A204.1 (cell line): ENCODE measurements at regions not wholly inside any gene's neighbourhood (a gene's known extent, or its start where the extent isn't known, plus 50 kb on each side); places are given as distances from the start of the nearest gene placed in this dataset.
A peak's percentile ranks its signal among the peaks of the same experiment; 100 is the strongest.

Source experiments
- FAIRE-seq: peaks from 2 replicates; lab custom pipeline; 2012; peaks lifted over from hg19 to GRCh38; lab: Jason Lieb, UNC

DNA sequence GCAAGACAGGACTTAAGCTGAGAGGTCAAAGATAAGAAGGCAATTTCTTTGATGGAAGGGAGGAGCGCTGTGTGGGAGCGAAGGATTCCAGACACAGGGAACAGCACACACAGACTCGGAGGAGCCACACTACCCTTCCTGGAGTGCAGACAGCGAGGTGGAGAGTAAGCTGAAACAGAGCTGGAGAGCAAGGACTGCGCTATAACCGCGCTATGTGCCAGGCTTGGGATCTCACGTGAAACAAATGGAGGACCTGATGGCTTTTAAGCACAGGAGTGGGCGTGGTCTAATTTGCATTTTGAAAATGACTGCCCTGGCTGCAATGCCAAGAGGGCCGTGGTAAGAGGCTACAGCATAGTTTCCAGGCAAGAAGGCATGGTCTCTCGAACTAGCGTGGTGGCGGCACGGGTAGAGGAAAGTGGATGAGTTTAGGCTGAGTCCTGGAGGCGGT, 113.9 kb upstream of the SORBS2 start:
- no peak for FAIRE-seq

GRCh38 chr4:185931375-185931774, 119.4 kb upstream of the SORBS2 start:
- peak; percentile 93 for FAIRE-seq

GRCh38 chr4:185931986-185932385, 120.0 kb upstream of the SORBS2 start:
- FAIRE-seq = no peak

DNA sequence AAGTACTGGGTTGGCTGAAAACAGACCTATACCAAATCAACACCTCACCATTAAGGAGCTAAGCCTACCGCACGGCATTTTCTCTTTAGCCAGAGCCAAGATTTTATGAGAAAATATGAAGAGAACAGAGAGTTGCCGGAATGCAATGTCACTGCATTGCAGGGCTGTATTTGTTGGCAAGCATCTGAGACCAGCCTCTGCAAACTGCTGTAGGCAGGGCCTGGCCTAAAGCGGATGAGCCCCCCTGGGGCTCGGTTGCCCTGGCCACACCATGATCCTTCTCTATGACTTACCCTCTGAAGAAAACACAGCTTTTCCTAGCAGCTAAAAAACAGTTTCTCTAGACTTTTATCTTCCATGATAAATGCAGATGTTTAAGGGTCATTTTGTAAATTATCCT, 120.5 kb upstream of the SORBS2 start:
- FAIRE-seq = no peak

DNA sequence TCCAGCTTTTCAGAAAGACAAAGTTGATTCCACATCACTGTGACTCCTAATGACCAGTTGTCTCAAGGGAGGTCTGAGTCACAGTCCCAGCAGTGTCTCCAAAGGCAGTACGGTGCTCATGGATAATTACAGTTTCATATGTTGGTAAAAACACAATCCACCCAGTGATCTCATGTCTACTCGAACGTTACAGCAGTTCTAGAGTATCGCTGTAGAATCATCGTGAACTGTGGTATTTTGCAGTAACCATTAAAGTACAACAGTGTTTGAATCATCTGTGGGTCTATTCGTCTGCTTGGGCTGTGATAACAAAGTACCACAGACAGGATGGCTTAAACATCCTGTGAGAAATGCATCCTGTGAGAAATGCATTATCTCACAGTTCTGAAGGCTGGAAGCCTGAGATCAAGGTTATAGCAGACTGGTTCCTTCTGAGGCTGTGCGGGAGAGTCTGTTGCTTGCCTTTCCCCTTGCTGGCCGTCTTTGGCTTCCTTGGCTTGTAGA, 121.1 kb upstream of the SORBS2 start:
- FAIRE-seq = peak; percentile 98

DNA sequence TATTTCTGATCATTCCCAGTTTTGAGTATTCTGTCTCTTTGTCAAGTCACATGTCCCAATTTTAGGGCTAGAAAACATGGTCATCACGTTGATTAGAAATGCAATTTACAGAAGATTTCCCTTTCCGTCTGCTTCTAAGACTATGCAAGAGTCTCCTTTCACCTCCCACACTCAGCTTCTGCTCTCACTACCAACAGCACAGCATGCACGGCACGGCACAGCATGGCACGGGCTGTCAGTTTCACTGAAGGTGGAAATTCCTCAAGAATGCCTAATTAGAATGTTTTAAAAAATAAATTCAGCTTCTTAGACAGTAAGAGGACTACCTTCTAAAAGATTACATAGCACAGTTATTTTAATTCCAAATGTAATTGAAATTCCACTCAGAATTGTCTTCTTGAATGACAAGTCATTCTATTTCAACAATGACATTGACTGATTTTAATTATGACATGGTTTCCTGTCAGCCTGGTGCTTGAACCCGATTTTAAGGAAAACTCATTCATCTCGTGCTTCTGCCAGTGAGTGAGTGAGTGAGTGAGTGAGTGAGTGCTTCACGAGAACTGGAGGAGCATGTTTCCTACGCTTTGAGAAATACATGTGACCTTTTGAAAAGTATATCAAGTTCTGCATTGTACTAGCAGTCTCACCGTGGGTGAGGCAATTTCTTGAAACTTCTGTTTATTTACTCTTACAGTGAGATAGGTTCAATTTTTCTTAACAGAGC, 124.8 kb upstream of the SORBS2 start:
- no peak for FAIRE-seq

- no peak for FAIRE-seq
Measured at GRCh38 chr4:185938654-185939053, 126.7 kb upstream of the SORBS2 start.

DNA sequence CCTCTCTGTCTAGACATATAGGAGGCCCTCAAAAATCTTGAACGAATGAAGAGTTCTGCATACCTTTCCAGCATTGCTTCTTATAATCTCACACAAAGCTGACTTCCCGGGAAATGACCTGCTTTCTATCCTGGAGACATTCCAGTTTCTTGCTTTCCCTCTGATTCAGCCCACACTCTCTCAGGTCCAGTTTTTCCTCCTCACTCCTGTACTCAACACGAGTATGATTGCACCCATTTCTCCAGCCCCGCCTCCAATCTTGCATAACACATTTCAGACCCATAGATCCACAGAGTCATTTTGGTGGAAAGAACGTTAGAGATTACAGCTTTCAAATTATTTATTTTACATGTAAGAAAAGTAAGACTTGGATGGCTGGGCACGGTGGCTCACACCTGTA, 127.5 kb upstream of the TLR3 start:
- FAIRE-seq = no peak

- no peak for FAIRE-seq
Measured at GRCh38 chr4:185945252-185945651, 123.7 kb upstream of the TLR3 start.

DNA sequence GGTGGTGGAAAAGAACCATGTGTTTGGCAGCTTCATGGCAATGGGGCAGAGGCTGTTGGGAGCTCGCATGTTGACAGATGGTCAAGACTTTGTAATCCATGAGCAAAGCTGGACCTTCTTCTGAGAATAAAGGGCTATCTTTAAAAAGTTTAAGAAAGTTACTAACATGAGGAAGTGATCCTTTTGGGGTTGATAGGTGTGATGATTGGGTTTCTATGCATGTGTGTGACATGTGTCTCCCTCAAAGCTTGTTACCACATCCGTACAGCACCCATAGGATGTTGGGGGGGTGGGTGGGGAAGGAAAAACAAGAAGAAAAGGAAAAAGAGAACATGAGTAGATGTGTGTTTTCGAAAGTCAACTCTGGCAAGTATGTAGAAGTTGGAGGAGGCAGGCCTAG, 123.0 kb upstream of the TLR3 start:
- FAIRE-seq = no peak

DNA sequence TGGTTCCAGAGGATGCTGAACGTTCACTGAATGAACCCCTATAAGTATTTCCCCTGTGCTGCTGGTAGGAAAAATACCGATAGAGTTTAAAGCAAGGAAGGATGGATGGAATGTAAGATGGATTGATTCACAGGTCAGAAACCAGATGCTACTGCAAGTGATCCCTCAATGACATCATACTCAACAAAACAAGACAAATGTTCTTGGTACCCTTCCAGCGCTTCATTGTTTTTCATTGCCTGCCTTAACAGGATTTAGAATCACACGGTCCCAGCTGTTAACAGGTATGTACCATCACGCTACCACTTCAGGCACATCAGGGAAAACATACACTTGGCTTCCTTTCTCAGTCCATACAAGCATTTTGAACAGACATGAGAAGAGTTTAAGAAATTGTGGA, 118.1 kb upstream of the TLR3 start:
- no peak for FAIRE-seq

DNA sequence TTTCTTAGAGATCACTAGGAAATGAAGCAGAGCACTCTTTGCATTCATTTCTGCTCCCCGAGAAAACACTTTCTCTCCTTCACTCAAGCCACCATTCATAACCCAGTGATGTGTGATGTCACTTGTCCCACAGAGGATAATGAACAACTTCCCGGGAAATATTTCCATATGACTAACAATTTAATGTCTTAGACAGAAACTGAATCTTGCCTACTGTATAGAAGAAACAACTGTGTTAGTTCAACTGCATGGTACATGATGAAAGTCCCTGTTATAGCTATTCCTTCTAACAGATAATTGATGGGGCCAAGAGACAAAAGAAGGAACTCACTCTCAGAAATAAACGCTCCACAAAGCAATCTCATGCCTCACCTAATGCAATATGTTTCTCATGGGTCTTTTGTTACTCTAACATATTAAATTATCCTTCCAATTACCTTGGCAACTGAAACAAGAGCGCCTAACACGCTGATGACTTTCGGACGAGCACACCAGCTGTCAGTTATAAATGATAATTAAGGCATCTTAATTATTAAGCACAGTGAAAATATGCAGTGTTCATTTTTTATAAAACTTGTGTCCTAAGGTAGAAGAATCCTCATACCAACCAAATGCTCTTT, 113.7 kb upstream of the TLR3 start:
- FAIRE-seq = no peak

GRCh38 chr4:185955826-185956543, 113.0 kb upstream of the TLR3 start:
- FAIRE-seq = no peak

DNA sequence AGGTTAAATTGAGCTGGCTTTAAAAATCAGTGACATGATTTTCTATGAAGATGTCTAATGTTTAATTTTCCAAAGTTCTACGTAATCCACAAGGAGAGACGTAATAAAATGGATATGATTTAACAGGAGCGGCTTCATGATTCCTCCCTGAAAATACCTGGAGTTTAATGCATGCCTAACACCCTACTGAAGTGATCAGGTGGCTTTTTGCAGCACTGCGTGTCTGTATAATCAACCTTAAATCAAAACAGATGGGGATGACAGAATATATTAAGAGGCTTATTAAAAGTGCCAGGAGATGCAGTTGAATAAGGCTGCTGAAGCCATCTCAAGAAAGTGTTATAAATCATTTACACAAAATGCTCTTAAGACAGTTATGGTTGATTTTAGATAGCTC, 112.4 kb upstream of the TLR3 start:
- FAIRE-seq = no peak

- no peak for FAIRE-seq
Measured at GRCh38 chr4:185958094-185958747, 110.7 kb upstream of the TLR3 start.

DNA sequence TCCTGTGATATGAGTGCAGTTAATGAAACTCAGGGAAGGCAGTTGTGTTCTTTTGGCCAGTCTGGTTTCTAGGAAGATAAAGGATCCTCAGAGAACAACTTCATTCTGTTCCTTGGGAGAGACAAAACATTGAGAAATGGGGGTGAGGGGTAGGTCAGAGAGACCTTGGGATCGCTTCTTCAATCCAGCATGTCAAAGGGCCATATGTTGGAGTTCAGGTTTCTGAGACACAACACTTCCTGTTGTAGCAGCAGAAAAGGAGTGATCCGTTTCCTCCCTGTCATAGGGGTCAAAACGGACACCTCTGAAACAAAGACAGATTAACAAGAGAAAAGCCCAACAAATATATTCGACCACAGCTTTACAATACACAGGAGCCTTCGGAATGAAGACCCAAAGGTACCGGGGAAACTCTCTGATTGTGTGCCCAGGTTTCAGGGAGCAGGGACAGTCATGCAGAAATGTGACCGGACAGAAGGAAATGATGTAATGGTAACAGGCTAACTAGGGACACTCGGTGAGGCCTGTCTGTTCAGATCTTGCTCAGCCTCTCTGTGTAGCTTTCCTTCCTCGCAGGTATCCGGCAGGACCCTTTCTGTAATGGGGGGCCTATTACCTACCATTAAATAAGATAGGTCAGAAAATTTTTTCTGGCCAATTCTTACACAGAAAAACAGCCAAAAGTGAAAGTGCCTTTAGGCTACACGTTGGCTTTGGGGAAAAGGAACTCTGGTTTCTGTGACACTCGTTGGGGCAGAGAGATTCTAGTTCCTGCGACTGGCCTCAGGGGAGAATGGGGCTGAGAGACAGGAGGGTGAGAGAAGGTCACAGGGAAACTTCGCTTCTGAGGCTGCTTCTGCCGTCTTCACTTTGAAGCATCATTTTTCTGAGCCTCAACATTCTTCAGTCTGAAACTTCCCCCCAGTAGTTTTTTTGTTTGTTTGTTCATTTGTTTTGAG, 103.3 kb upstream of the TLR3 start:
- no peak for FAIRE-seq

DNA sequence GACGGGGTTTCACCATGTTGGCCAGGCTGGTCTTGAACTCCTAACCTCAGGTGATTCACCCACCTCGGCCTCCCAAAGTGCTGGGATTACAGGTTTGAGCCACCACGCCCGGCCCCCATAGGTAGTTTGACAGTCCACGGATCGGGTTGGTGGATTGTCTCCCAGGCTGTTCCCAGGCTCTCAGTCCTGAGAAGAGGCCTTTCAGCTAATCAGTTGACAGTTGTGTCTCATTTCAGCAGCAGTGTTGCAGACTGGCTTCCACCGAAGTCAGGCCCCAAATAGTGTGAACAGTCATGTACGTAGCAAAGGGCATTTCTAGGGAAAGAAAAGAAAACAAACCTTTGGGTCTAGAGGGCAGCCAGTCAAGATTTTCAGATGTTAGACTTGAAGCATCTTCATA, 102.4 kb upstream of the TLR3 start:
- no peak for FAIRE-seq

GRCh38 chr4:185966997-185967775, 101.8 kb upstream of the TLR3 start:
- FAIRE-seq = peak; percentile 88

DNA sequence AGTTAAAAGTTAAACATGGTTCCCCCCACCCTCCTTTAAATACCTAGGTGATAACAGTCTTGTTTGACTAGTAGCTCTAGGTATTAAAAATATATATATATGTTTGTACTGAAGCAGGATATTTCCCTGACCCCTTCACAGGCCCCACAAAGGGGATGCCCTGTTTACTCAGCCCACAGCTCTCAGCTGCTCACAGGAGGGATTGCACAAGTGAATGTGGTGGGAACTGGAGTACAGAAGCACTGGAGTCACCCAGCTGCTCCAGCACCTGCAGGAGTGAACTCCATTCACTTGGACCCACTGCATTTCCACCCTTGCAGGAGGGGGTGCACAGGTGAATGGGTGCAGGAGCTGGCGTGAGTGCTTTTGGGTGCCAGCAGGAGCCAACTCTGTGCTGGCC, 99.3 kb upstream of the TLR3 start:
- FAIRE-seq = no peak

GRCh38 chr4:185987961-185988627, 80.9 kb upstream of the TLR3 start:
- FAIRE-seq = no peak
